GM18951 (cell line): ENCODE measurements at regions not wholly inside any gene's neighbourhood (a gene's known extent, or its start where the extent isn't known, plus 50 kb on each side); places are given as distances from the start of the nearest gene placed in this dataset.
"Not testable (repeated sequence)": the region's sequence is repeated elsewhere in the genome, so short reads cannot be mapped to it uniquely, and the experiment has no call there.

ENCODE experiments used
- POLR2A ChIP-seq: IDR thresholded peaks from 4 replicates; pipeline ENCODE4 v1.6.1; 2011; ENCODE audit warnings: mild to moderate bottlenecking; ENCODE audit not compliant: insufficient read length, insufficient read depth; ENCODE audit errors: extremely low read depth
- in situ Hi-C: fragments of 300-500 bp; cut with MboI; formaldehyde crosslinking; loops from one replicate; pipeline ENCODE4 v1.12.0; 2022; ENCODE audit warnings: low sequenced_read_pairs, mixed read lengths, inconsistent platforms; ENCODE audit not compliant: unreplicated experiment

- in situ Hi-C loops, result no loop called here
These were observed 214.3 kb downstream of the NEBL start for GRCh38 chr10:20682782-20683181.

GRCh38 chr10:20677340-20677739 lies 219.8 kb downstream of the NEBL start:
- TF ChIP-seq POLR2A, result no peak
- in situ Hi-C loops, result no loop called here

More at GRCh38 chr10:20682782-20683181, 214.3 kb downstream of the NEBL start:
- no peak for TF ChIP-seq POLR2A

GRCh38 chr10:20674926-20675325 lies 222.2 kb downstream of the NEBL start:
- no peak for TF ChIP-seq POLR2A
- in situ Hi-C loops, result no loop called here

GRCh38 chr10:20673175-20673574 lies 223.9 kb downstream of the NEBL start:
- in situ Hi-C loops, result no loop called here
- TF ChIP-seq POLR2A, result no peak

- no peak for TF ChIP-seq POLR2A
- in situ Hi-C loops, result no loop called here
These were observed 224.4 kb downstream of the NEBL start for GRCh38 chr10:20672741-20673140.

- no peak for TF ChIP-seq POLR2A
These were observed 226.5 kb downstream of the NEBL start for GRCh38 chr10:20670579-20670978.

GRCh38 chr10:20668985-20669384 lies 228.1 kb downstream of the NEBL start:
- in situ Hi-C loops, result no loop called here
- no peak for TF ChIP-seq POLR2A

More at GRCh38 chr10:20670579-20670978, 226.5 kb downstream of the NEBL start:
- in situ Hi-C loops, result no loop called here

- no peak for TF ChIP-seq POLR2A
- in situ Hi-C loops, result no loop called here
These were observed 234.4 kb downstream of the NEBL start for GRCh38 chr10:20662742-20663141.

- no peak for TF ChIP-seq POLR2A
- in situ Hi-C loops, result no loop called here
These were observed 237.9 kb downstream of the NEBL start for GRCh38 chr10:20659225-20659624.

GRCh38 chr10:20658158-20658557 lies 239.0 kb downstream of the NEBL start:
- in situ Hi-C loops, result no loop called here
- TF ChIP-seq POLR2A, result no peak

- in situ Hi-C loops, result no loop called here
- TF ChIP-seq POLR2A, result no peak
These were observed 240.2 kb downstream of the NEBL start for GRCh38 chr10:20656886-20657285.

- in situ Hi-C loops, result not testable (repeated sequence)
These were observed 244.7 kb downstream of the NEBL start for GRCh38 chr10:20652424-20652823.

GRCh38 chr10:20648263-20648874 lies 248.7 kb downstream of the NEBL start:
- in situ Hi-C loops, result no loop called here
- no peak for TF ChIP-seq POLR2A

GRCh38 chr10:20647756-20648155 lies 249.4 kb downstream of the NEBL start:
- in situ Hi-C loops, result no loop called here
- TF ChIP-seq POLR2A, result no peak

- no peak for TF ChIP-seq POLR2A
- in situ Hi-C loops, result no loop called here
These were observed 252.7 kb downstream of the NEBL start for GRCh38 chr10:20644421-20644820.
